ENCODE measurements at regions not wholly inside any gene's neighbourhood (a gene's known extent, or its start where the extent isn't known, plus 50 kb on each side); places are given as distances from the start of the nearest gene placed in this dataset.

DNA sequence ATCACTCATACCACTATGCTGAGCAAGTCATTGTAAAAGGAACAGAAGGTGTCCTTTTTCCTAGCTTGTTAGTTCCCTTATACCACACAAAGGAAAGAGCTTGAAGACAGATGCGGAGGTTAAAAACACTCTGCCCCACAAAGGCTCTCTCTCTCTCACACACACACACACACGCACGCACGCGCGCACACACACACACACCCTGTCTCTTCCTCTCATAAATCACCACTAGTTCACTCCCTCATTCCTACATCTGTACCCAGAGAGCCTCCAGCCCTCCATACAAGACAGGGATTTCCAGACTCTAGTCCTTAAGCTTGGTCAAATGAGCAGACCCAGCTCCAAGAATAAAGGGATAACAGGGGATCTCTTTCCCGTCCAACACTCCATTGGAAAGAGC lies 120.1 kb upstream of the THBS1 start:
- no peak overlapping the region for H2AFZ ChIP-seq (ENCODE audit: low read length)
- H3K4me3 ChIP-seq (ENCODE audit: low read length) = no peak overlapping the region
- H3K9ac ChIP-seq (ENCODE audit: low read length) = no peak overlapping the region
- H3K36me3 ChIP-seq (ENCODE audit: insufficient read depth, low read length) = no peaks in the 10 kb centered on the region
- no peaks in the 10 kb centered on the region; the same call in 1 of the 2 replicates for H3K9me2 ChIP-seq (replicated peaks; ENCODE audit: insufficient read depth, low read length)
- H3K4me2 ChIP-seq (ENCODE audit: low read depth, low read length, poor library complexity, severe bottlenecking) = no peak overlapping the region
- H3K4me1 ChIP-seq (ENCODE audit: low read length) = no peaks in the 10 kb centered on the region
- H3K27ac ChIP-seq (ENCODE audit: low read length) = no peak overlapping the region
- H3K79me2 ChIP-seq (ENCODE audit: low read length) = no peaks in the 10 kb centered on the region
- H3K27me3 ChIP-seq (ENCODE audit: low read length) = no peaks in the 10 kb centered on the region
- H4K20me1 ChIP-seq (ENCODE audit: insufficient read depth, low read depth, low read length) = no peaks in the 10 kb centered on the region
- DNase-seq = no peak
- H3K9me3 ChIP-seq (ENCODE audit: low read length) = no peaks in the 10 kb centered on the region

DNA sequence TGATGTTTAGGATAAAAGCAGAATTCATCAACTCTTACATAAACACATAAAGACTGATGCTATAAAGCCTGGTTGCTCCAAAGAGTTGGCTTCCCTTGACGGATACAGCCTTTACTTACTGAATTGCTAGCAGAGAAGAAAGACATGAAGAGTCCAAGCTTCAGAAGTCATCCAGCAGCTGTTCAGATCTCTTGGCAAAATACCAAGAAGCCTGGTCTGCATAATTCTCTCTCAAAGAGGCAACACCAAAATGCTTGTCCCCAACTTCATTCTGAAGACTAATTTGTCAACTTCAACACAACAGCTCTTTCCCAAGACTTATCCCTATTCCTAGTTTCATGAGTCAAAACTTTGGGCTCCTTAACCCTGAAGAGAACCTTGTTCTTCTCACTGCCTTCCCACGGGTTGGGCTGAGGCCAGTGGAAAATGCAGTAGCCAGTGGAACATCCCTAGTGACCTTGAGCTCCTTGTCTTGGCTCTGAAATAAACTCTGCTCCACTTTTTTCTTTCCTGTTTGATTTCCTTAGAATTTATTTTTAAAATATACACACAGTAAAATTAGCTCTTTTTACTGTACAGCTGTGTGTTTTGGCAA lies 119.2 kb upstream of the THBS1 start:
- Histone ChIP-seq H3K36me3 (ENCODE audit: insufficient read depth, low read length) (no peaks in the 10 kb centered on the region), H3K4me3 (ENCODE audit: low read length) (no peak overlapping the region), H4K20me1 (ENCODE audit: insufficient read depth, low read depth, low read length) (no peaks in the 10 kb centered on the region), H3K79me2 (ENCODE audit: low read length) (no peaks in the 10 kb centered on the region), H3K9ac (ENCODE audit: low read length) (no peak overlapping the region), H3K9me3 (ENCODE audit: low read length) (no peaks in the 10 kb centered on the region), H2AFZ (ENCODE audit: low read length) (no peak overlapping the region), H3K9me2 (replicated peaks; ENCODE audit: insufficient read depth, low read length) (no peaks in the 10 kb centered on the region; the same call in 1 of the 2 replicates), H3K4me2 (ENCODE audit: low read depth, low read length, poor library complexity, severe bottlenecking) (no peak overlapping the region), H3K27me3 (ENCODE audit: low read length) (no peaks in the 10 kb centered on the region), H3K4me1 (ENCODE audit: low read length) (no peaks in the 10 kb centered on the region), H3K27ac (ENCODE audit: low read length) (no peak overlapping the region)
- no peak for DNase-seq

DNA sequence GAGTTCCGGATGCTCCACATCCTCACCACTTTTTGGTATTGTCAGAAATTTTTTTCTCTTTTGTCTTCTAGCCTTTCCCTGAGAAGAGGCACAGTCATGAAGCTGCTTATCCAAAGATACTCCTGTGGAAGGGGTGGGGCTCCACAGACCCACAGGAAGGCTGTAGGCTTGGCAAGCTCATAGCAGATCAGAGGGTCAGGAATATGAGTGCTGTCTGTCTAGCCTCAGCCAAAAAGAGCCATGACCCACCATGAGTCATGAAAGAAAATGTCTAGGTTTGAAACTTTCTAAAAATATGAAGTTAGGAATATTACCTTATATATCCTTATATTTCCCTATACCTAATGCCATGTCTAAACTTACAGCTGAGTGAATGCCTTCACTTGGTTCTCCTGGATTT lies 118.2 kb upstream of the THBS1 start:
- H3K27ac ChIP-seq (ENCODE audit: low read length) = no peak overlapping the region

DNA sequence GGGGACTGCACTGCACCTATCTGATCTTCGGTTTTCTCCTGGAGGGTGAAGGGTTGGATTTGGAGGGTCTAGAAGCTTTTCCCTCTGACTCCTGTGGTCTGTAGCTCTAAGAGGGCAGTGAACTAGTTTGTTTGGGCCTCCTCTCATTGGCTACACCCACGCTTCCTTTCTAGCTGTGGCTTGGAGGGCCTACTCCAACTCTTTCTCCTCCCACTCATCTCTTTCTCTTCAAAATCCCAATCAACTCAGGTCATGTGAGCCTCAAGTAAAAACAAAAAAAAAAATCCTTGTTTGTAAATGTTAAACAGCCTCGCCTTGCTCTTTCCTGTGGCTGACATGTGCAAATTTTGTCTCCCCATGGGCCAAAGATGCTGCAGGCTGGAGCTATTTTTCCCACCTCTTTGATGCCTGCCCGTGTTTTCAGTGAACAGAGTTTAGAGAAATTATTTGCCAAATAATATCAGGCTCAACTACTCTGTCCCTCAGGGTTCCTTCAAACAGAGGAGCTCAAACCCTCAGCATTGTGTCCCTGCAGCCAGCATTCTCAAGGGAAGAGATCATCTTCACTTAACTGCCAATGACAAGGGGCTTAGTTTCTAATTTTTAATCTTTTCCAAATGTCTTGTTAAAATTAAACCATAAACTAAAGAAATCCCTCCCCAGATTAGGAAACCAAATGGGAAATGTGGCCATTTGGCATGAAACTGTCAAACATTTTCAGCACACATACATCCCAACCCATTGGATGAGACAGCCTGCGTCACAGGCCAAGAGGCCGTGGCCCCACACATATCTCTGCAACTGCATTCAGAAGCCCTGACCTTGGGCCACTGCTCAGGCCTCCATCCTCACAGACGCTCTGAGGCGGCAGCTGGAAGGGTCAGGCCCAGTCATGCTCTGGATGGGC lies 114.8 kb upstream of the THBS1 start:
- H3K9me2 ChIP-seq (replicated peaks; ENCODE audit: insufficient read depth, low read length) = no peaks in the 10 kb centered on the region; the same call in 1 of the 2 replicates
- DNase-seq = no peak
- no peaks in the 10 kb centered on the region for H3K79me2 ChIP-seq (ENCODE audit: low read length)
- no peak overlapping the region for H3K9ac ChIP-seq (ENCODE audit: low read length)
- H2AFZ ChIP-seq (ENCODE audit: low read length) = no peak overlapping the region
- H3K27me3 ChIP-seq (ENCODE audit: low read length) = peaks cover 5% of the 10 kb centered on the region; the same call in 1 of the 2 replicates
- H3K4me1 ChIP-seq (ENCODE audit: low read length) = no peaks in the 10 kb centered on the region
- H4K20me1 ChIP-seq (ENCODE audit: insufficient read depth, low read depth, low read length) = no peaks in the 10 kb centered on the region
- no peak overlapping the region for H3K27ac ChIP-seq (ENCODE audit: low read length)
- no peaks in the 10 kb centered on the region for H3K9me3 ChIP-seq (ENCODE audit: low read length)
- no peak overlapping the region for H3K4me3 ChIP-seq (ENCODE audit: low read length)
- H3K4me2 ChIP-seq (ENCODE audit: low read depth, low read length, poor library complexity, severe bottlenecking) = no peak overlapping the region
- H3K36me3 ChIP-seq (ENCODE audit: insufficient read depth, low read length) = no peaks in the 10 kb centered on the region

More for the DNA sequence above, 118.2 kb upstream of the THBS1 start:
- Histone ChIP-seq H3K9me3 (ENCODE audit: low read length) (no peaks in the 10 kb centered on the region), H3K9ac (ENCODE audit: low read length) (no peak overlapping the region), H2AFZ (ENCODE audit: low read length) (no peak overlapping the region), H3K4me3 (ENCODE audit: low read length) (no peak overlapping the region), H3K4me1 (ENCODE audit: low read length) (no peaks in the 10 kb centered on the region), H3K4me2 (ENCODE audit: low read depth, low read length, poor library complexity, severe bottlenecking) (no peak overlapping the region), H3K79me2 (ENCODE audit: low read length) (no peaks in the 10 kb centered on the region), H3K27me3 (ENCODE audit: low read length) (no peaks in the 10 kb centered on the region), H3K9me2 (replicated peaks; ENCODE audit: insufficient read depth, low read length) (no peaks in the 10 kb centered on the region; the same call in 1 of the 2 replicates), H3K36me3 (ENCODE audit: insufficient read depth, low read length) (no peaks in the 10 kb centered on the region), H4K20me1 (ENCODE audit: insufficient read depth, low read depth, low read length) (no peaks in the 10 kb centered on the region)
- no peak for DNase-seq

DNA sequence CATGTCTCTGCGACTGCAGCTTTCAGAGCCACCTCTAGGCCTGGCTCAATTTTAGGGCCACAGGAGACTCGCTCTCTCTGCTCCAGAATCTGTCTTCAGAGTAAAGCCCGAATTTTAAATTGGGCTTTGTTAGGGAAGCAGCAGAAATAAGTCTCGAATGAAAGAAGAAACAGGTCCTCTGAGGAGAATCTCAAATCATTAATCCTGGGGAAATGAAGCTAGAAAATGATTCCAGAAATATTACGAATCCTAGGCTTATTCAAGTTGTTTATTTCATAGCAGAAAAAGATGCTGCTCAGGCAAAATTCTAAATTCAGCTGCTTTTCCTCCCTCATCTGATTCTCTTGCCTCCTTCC lies 114.2 kb upstream of the THBS1 start:
- H3K4me1 ChIP-seq (ENCODE audit: low read length) = no peaks in the 10 kb centered on the region
- no peaks in the 10 kb centered on the region for H4K20me1 ChIP-seq (ENCODE audit: insufficient read depth, low read depth, low read length)
- no peaks in the 10 kb centered on the region for H3K9me3 ChIP-seq (ENCODE audit: low read length)
- no peak overlapping the region for H3K4me3 ChIP-seq (ENCODE audit: low read length)
- no peak for DNase-seq
- H3K36me3 ChIP-seq (ENCODE audit: insufficient read depth, low read length) = no peaks in the 10 kb centered on the region
- no peak overlapping the region for H3K27ac ChIP-seq (ENCODE audit: low read length)
- H3K27me3 ChIP-seq (ENCODE audit: low read length) = peaks cover 5% of the 10 kb centered on the region; the same call in 1 of the 2 replicates
- H3K9me2 ChIP-seq (replicated peaks; ENCODE audit: insufficient read depth, low read length) = no peaks in the 10 kb centered on the region; the same call in 1 of the 2 replicates
- H3K79me2 ChIP-seq (ENCODE audit: low read length) = no peaks in the 10 kb centered on the region
- no peak overlapping the region for H2AFZ ChIP-seq (ENCODE audit: low read length)
- H3K4me2 ChIP-seq (ENCODE audit: low read depth, low read length, poor library complexity, severe bottlenecking) = no peak overlapping the region
- H3K9ac ChIP-seq (ENCODE audit: low read length) = no peak overlapping the region

- no peaks in the 10 kb centered on the region for H4K20me1 ChIP-seq (ENCODE audit: insufficient read depth, low read depth, low read length)
- peaks cover 5% of the 10 kb centered on the region; the same call in 1 of the 2 replicates for H3K27me3 ChIP-seq (ENCODE audit: low read length)
- no peaks in the 10 kb centered on the region for H3K79me2 ChIP-seq (ENCODE audit: low read length)
- no peak overlapping the region for H3K4me3 ChIP-seq (ENCODE audit: low read length)
- no peak overlapping the region for H2AFZ ChIP-seq (ENCODE audit: low read length)
- no peaks in the 10 kb centered on the region for H3K9me3 ChIP-seq (ENCODE audit: low read length)
- no peak overlapping the region for H3K4me2 ChIP-seq (ENCODE audit: low read depth, low read length, poor library complexity, severe bottlenecking)
- no peak overlapping the region for H3K27ac ChIP-seq (ENCODE audit: low read length)
- no peaks in the 10 kb centered on the region for H3K4me1 ChIP-seq (ENCODE audit: low read length)
- H3K9ac ChIP-seq (ENCODE audit: low read length) = no peak overlapping the region
- no peaks in the 10 kb centered on the region for H3K36me3 ChIP-seq (ENCODE audit: insufficient read depth, low read length)
- no peaks in the 10 kb centered on the region for H3K9me2 ChIP-seq (replicated peaks; ENCODE audit: insufficient read depth, low read length)
- no peak for DNase-seq
These were observed 112.5 kb upstream of the THBS1 start for GRCh38 chr15:39468331-39468730.

- no peaks in the 10 kb centered on the region for H3K9me2 ChIP-seq (replicated peaks; ENCODE audit: insufficient read depth, low read length)
- no peak overlapping the region for H3K9ac ChIP-seq (ENCODE audit: low read length)
- no peak overlapping the region for H3K4me2 ChIP-seq (ENCODE audit: low read depth, low read length, poor library complexity, severe bottlenecking)
- no peaks in the 10 kb centered on the region for H3K9me3 ChIP-seq (ENCODE audit: low read length)
- no peaks in the 10 kb centered on the region for H3K79me2 ChIP-seq (ENCODE audit: low read length)
- H3K4me3 ChIP-seq (ENCODE audit: low read length) = no peak overlapping the region
- H3K4me1 ChIP-seq (ENCODE audit: low read length) = no peaks in the 10 kb centered on the region
- no peaks in the 10 kb centered on the region for H3K36me3 ChIP-seq (ENCODE audit: insufficient read depth, low read length)
- no peak overlapping the region for H3K27ac ChIP-seq (ENCODE audit: low read length)
- DNase-seq = no peak
- H3K27me3 ChIP-seq (ENCODE audit: low read length) = peaks cover 5% of the 10 kb centered on the region; the same call in 1 of the 2 replicates
- no peak overlapping the region for H2AFZ ChIP-seq (ENCODE audit: low read length)
- no peaks in the 10 kb centered on the region for H4K20me1 ChIP-seq (ENCODE audit: insufficient read depth, low read depth, low read length)
These were observed 112.1 kb upstream of the THBS1 start for GRCh38 chr15:39468828-39469227.

DNA sequence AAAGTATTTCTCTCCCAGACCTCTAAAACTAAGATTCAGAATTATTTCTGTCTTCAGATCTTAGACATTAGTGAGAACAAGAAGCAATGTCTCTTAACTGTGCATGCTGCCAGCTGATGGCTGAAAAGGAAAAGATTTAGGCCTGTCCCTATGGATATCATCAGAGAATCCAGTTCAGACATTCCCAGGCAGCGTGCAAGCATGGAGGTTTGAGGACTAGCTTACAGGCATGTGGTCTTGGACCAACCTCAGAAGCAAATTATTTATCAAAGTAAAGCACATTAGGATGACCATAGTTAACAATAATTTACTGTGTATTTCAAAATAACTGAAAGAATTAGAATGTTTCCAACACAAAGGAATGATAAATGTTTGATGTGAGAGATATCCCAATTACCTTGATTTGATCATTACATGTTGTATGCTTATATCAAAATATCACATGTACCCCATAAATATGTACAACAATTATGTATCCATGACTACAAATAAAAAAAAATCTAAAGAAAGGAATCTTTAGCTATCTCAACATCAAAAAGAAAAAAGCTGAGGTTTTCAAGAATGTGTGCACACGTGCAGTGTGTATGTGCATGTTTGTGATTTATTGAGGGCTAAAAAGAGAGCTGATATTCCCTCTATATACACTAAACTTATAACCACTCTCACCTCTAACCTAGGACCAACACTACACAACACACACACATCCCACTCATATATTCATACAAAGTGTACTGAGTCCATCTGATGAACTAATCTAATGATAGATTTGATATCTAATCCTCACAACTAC lies 108.9 kb upstream of the THBS1 start:
- H3K36me3 ChIP-seq (ENCODE audit: insufficient read depth, low read length) = no peaks in the 10 kb centered on the region
- H3K27ac ChIP-seq (ENCODE audit: low read length) = no peak overlapping the region
- no peak for DNase-seq
- H3K4me2 ChIP-seq (ENCODE audit: low read depth, low read length, poor library complexity, severe bottlenecking) = no peak overlapping the region
- H3K27me3 ChIP-seq (ENCODE audit: low read length) = peaks cover 5% of the 10 kb centered on the region; the same call in 1 of the 2 replicates
- no peak overlapping the region for H2AFZ ChIP-seq (ENCODE audit: low read length)
- H3K9me2 ChIP-seq (replicated peaks; ENCODE audit: insufficient read depth, low read length) = no peaks in the 10 kb centered on the region
- H3K9me3 ChIP-seq (ENCODE audit: low read length) = no peaks in the 10 kb centered on the region
- H3K4me1 ChIP-seq (ENCODE audit: low read length) = no peaks in the 10 kb centered on the region
- no peak overlapping the region for H3K4me3 ChIP-seq (ENCODE audit: low read length)
- no peaks in the 10 kb centered on the region for H4K20me1 ChIP-seq (ENCODE audit: insufficient read depth, low read depth, low read length)
- H3K79me2 ChIP-seq (ENCODE audit: low read length) = no peaks in the 10 kb centered on the region
- H3K9ac ChIP-seq (ENCODE audit: low read length) = no peak overlapping the region

Data from Karpas-422 (cell line).